OCI-LY7 (cell line): ENCODE measurements at regions not wholly inside any gene's neighbourhood (a gene's known extent, or its start where the extent isn't known, plus 50 kb on each side); places are given as distances from the start of the nearest gene placed in this dataset.

Source experiments
- CTCF ChIP-seq: fragments of 200-600 bp; sonication (generic); conservative IDR thresholded peaks from 2 replicates; pipeline ENCODE4 v1.5.1; 2014; ENCODE audit warnings: mild to moderate bottlenecking, antibody characterized with exemption, low read length, moderate library complexity, mixed read lengths
- EZH2phosphoT487 ChIP-seq: fragments of 200-600 bp; sonication (generic); IDR thresholded peaks from 2 replicates; pipeline ENCODE4 v1.6.1; 2018; ENCODE audit warnings: low read depth, borderline replicate concordance, mild to moderate bottlenecking, mixed run types, antibody characterized with exemption, low read length, moderate library complexity, mixed read lengths

GRCh38 chr12:73277971-73278370, 1005.8 kb downstream of the TRHDE start:
- no peak for TF ChIP-seq CTCF
- TF ChIP-seq EZH2phosphoT487, result no peak
